ENCODE measurements at regions not wholly inside any gene's neighbourhood (a gene's known extent, or its start where the extent isn't known, plus 50 kb on each side); places are given as distances from the start of the nearest gene placed in this dataset.

- TF ChIP-seq, protein P1, sequence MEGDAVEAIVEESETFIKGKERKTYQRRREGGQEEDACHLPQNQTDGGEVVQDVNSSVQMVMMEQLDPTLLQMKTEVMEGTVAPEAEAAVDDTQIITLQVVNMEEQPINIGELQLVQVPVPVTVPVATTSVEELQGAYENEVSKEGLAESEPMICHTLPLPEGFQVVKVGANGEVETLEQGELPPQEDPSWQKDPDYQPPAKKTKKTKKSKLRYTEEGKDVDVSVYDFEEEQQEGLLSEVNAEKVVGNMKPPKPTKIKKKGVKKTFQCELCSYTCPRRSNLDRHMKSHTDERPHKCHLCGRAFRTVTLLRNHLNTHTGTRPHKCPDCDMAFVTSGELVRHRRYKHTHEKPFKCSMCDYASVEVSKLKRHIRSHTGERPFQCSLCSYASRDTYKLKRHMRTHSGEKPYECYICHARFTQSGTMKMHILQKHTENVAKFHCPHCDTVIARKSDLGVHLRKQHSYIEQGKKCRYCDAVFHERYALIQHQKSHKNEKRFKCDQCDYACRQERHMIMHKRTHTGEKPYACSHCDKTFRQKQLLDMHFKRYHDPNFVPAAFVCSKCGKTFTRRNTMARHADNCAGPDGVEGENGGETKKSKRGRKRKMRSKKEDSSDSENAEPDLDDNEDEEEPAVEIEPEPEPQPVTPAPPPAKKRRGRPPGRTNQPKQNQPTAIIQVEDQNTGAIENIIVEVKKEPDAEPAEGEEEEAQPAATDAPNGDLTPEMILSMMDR (IDR thresholded peaks at IDR 0.05): no peak
- no peak for TF ChIP-seq POLR2A (IDR thresholded peaks at IDR 0.05)
Measured at GRCh38 chrX:39939678-39940077, 158.1 kb downstream of the BCOR start.

Data from uterus (tissue), 2 donors.